ENCODE measurements at regions not wholly inside any gene's neighbourhood (a gene's known extent, or its start where the extent isn't known, plus 50 kb on each side); places are given as distances from the start of the nearest gene placed in this dataset.
"Not testable (repeated sequence)": the region's sequence is repeated elsewhere in the genome, so short reads cannot be mapped to it uniquely, and the experiment has no call there.

GRCh38 chr4:83989835-83990234, 453.9 kb downstream of the GPAT3 start:
- DNase-seq = no peak

- no peak for DNase-seq
These were observed 445.2 kb downstream of the GPAT3 start for GRCh38 chr4:83981156-83981555.

DNA sequence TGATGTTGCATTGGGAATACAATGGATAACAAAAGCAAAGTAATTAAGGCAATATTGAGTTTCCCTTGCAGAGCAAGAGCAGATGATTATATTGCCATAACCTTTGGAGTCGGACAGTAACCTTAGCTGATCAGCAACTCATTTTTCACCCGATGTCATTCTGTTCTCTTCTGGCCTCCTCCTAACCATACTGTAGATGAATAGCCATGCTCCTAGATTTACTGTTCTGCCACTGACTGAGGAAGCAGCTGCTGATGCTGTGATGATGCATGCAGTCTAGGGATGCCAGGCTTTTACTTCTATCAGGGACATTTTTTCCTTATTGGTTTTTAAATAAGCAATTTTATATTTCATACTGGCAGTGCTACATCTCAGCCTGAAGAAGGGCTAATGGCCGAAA, 443.9 kb downstream of the GPAT3 start:
- DNase-seq = no peak

GRCh38 chr4:83974111-83974780, 438.3 kb downstream of the GPAT3 start:
- DNase-seq = no peak

GRCh38 chr4:83964996-83965541, 429.2 kb downstream of the GPAT3 start:
- no peak for DNase-seq

- no peak for DNase-seq
These were observed 426.6 kb downstream of the GPAT3 start for GRCh38 chr4:83962492-83962891.

- no peak for DNase-seq
These were observed 425.7 kb downstream of the GPAT3 start for GRCh38 chr4:83961575-83961974.

- DNase-seq = no peak
These were observed 423.3 kb downstream of the GPAT3 start for GRCh38 chr4:83959160-83959559.

GRCh38 chr4:83947830-83948193, 411.9 kb downstream of the GPAT3 start:
- DNase-seq = no peak

DNA sequence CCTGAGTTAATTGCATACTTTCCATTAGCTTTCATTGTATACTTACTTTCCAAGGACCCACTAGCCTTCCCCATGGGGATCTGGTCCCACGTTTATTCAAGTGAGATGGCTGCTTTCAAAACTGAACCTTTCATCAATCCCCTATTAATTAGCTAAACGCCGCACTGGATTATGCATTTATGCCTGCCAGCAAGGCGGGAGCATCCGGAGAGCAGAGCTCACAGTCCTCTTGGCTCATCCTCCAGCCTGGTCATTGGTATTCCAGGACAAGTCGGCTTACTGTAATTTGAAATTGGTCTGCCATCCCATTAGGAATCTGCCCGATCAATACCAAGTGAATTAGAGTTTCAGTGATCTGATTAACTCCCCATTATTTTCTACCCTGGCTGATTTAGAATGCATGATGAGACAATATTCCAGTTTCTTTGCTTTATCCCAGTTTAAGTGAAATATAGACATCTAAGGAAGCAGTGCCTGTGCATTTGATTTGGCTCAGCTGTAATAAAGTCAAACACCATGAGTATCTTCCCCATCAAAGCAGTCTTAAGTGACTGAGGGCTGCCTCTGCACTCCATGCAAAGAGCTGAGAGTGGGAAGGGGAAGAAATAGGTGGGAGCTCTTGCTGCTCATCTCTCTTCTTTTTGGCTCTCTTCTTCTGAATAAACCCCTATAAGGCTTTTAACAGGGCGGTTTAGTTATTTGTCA, 411.4 kb downstream of the GPAT3 start:
- DNase-seq = no peak

GRCh38 chr4:83943691-83944090, 407.8 kb downstream of the GPAT3 start:
- DNase-seq = not testable (repeated sequence)

DNA sequence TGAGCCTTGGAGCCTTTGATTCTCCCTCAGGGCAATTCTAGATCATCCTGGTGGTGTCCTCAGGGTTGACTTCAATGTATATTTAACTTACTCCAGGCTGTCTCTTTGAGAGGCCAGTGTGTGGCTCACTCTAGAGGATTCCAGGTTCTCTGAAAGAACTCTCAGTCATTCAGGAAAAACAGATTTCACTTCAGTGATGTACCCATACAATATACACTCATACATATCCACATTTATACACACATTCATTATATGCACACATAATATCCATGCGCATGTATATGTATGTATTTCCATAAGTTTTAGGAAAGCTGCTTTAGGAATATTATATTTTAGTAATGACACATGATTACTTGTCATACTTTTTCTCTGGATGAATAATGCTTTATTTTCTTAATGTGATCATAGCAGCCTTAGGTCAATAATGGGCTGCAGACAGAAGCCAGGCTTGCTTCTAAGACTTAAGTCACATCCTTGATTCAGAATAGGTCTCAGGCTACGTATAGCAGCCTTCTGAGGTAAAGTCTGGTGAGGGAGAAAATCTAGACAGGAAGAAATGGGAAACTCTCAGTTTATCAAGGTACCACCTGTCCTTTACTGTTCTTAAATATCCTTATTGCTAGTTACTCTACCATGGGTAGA, 397.0 kb downstream of the GPAT3 start:
- no peak for DNase-seq

DNA sequence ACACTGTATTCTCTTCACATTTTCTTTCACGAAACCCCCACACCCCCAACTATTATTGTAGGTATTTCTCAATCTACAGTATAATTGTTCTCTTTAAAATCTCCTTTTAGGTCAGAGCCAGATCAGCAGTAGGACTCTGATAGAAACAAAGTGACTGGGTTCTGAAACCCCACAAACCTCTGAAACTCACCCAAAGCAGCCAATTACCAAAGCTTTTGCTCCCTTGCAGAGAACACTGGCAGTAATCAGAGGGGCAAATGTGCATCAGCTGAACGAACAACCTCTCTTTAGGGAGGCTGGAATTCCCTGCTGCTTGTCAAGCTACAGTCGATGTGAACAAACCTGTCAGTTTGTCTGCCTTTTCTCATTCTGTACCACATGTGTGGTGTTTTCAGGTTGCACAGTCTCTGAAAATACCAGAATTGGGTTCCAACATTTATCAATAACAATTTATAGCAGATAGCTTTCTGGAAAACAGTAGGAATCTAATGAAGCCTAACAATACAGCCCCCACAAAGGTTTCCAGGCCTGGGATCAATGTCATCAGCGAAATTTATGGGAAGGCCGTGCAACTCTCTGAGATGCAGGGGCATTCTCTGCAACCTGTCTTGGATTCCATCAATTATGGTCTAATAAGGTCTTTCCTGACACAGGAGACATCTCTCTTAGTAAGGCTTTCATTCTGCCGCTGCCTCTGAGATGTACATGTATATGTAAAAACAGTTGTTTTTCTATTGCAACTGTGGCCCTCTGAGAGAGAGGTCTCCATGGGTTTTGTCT, 395.9 kb downstream of the GPAT3 start:
- DNase-seq = no peak

- DNase-seq = no peak
These were observed 393.6 kb downstream of the GPAT3 start for GRCh38 chr4:83929550-83929949.

DNA sequence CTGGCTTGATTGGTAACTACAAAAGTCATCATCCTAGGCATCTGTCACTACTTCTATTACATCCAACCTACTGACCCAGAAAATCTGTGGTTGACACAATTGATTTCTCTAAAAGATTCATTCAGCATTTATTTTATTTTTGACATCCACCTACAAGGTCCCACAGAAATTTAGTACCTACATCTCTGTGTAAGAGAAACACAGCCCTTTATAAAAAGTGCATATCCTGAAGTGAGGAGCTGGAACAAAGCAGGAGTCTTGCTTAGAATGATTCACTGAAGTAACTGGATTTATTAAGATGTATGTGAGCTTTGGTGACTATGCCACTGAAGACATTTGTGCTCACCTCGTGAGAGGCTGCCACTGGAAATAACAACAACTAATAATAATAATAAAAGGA, 391.0 kb downstream of the GPAT3 start:
- DNase-seq = no peak

DNA sequence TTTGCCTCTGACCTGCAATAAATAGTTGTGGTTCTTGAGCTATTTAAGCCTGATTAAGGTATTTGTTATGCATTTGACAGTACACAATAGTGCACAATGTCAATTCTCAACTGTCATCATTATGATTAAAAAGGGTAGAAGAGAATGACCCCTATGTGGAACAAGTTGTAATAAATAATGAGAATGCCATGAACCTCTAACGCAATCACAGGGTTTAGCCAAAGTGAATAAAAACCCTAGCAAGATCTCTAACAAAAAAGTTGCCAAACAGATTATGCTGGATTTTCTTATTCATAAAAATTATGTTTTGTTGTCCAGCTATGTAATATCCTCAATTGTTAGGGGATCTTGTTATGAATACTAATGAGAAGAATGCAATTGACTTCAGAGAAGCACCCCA, 387.4 kb downstream of the GPAT3 start:
- DNase-seq = no peak

GRCh38 chr4:83922402-83922801, 386.5 kb downstream of the GPAT3 start:
- no peak for DNase-seq

- no peak for DNase-seq
These were observed 385.2 kb downstream of the GPAT3 start for GRCh38 chr4:83921124-83921523.

DNA sequence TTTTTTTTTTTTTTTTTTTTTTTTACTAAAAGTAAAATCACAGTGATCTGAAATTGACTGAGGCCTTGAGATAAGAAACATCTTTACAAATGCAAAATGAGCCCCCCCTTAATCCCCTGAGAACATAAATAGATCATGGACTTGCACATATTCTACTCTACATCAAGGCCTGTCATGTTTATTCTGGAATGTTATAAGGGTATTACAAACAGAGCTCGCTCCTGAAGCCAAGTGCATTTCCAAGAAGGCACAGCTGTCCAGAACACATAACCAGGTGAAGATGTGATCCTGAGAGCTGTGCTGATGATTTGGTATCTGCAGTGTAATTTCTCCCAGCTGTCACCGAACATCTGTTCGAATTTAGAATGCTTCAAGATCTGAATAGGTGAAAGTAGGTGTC, 384.5 kb downstream of the GPAT3 start:
- DNase-seq = no peak

- peak; percentile 1 for DNase-seq
These were observed 381.7 kb downstream of the GPAT3 start for GRCh38 chr4:83917572-83917971.

DNA sequence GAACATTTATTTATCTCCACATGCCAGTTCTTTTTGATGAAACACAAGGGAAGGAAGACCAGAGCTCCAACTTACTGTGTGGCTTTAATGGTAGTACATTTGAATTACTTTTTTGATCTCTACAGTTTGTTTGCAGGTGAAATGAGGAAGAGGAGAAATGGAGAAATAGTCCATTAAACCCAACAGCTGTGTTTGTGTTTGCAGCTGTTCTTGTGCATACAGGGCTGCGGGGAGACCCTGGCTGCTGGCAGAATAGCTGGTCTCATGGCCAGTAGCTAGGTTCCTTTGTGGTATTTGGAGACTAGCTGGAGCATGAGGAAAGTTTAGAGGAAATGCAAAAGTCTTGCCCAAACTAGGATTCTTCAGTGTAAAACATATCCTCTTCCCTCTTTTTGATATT, 374.8 kb downstream of the GPAT3 start:
- DNase-seq = no peak

DNA sequence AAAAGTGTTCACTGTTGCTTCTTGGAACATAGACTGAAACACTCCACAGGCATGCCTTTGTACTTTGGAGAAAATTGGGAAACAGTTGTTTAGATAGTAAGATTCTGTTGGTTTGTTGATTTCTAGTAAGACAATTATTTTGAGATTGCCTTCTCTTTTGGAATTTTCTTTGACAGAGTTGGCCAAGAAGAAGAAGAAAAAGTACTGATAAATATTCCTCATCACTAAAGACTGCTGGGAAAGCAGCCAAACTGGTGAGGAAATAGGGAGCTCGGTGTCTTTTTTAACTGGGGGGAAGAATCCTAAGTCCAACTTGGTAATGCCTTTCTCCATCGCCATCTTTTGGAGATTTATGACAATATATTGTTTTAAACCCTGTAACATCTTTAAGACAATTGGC, 370.7 kb downstream of the GPAT3 start:
- no peak for DNase-seq

DNA sequence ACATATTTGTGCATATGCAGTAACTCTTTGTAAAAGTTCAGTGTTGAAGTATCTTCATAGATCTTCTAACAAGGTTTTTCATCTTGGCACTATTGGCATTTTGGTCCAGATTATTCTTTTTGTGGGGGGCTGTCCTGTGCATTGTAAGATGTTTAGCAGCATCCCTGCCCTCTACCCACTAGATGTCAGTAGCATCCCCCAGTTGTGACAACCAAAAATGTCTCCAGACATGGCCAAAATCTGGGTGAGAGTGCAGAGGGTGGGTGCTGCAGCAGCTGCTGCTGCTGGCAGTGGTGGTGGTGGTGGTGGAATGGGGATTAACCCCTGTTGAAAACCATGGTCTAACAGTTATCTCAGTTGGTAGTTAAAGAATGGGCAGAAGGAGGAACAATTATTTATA, 370.0 kb downstream of the GPAT3 start:
- no peak for DNase-seq
